ENCODE measurements at regions not wholly inside any gene's neighbourhood (a gene's known extent, or its start where the extent isn't known, plus 50 kb on each side); places are given as distances from the start of the nearest gene placed in this dataset.

DNA sequence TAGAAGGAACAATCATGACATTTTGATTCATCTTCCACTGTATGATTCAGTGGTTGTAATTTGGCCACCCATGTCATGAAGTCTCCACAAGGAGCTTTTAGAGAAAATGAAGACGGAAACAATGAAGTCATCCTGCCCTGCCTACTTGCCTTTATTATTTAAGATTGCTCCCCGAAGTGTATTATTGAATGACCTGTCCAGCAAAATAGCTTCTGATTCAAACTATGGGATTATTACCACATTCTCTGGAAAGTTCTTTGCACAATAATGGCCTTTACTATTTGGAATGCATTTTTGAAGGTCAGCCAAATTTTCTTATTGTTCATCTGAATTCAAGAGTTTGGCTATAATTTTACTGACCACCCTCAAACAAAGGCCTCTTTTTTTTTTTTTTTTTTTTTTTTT is 77.8 kb upstream of the RFC3 start:
- Histone ChIP-seq H3K9me3 (no peaks in the 10 kb centered on the region), H3K27me3 (no peaks in the 10 kb centered on the region), H3K4me1 (peaks cover 0 to 35% (median 11%) of the 10 kb centered on the region in 4 donors), H3K27ac (peak overlapping the region in 2 of 4 donors; percentile 79 to 86), H3K36me3 (no peaks in the 10 kb centered on the region), H3K4me3 (no peak overlapping the region)
- no peak for DNase-seq (ENCODE audit: low spot score in 2 of 2)
- TF ChIP-seq, protein P1, sequence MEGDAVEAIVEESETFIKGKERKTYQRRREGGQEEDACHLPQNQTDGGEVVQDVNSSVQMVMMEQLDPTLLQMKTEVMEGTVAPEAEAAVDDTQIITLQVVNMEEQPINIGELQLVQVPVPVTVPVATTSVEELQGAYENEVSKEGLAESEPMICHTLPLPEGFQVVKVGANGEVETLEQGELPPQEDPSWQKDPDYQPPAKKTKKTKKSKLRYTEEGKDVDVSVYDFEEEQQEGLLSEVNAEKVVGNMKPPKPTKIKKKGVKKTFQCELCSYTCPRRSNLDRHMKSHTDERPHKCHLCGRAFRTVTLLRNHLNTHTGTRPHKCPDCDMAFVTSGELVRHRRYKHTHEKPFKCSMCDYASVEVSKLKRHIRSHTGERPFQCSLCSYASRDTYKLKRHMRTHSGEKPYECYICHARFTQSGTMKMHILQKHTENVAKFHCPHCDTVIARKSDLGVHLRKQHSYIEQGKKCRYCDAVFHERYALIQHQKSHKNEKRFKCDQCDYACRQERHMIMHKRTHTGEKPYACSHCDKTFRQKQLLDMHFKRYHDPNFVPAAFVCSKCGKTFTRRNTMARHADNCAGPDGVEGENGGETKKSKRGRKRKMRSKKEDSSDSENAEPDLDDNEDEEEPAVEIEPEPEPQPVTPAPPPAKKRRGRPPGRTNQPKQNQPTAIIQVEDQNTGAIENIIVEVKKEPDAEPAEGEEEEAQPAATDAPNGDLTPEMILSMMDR (IDR thresholded peaks at IDR 0.05): no peak
- peak in 1 of 2 donors; percentile 53 for TF ChIP-seq EP300 (IDR thresholded peaks at IDR 0.05)
- no peak for TF ChIP-seq POLR2A (IDR thresholded peaks at IDR 0.05)
- 11 to 14% methylated on average over 2 of the region's 2 CpGs for WGBS, 2 donors

DNA sequence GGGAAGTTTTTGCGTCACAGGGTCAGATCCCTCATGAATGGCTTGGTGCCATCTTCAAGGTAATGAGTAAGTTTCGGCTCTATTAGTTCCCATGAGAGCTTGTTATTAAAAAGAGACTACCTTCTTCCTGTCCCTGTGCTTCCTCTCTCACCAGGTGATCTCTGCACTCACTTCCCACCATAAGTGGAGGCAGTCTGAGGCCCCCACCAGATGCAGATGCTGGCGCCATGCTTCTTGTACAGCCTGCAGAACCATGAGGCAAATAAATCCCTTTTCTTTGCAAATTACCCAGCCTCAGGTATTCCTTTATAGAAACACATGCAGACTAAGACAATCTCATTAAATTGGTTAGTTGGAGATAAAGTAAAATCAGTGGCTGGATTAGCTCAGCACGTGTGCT is 75.6 kb upstream of the RFC3 start:
- no peaks in the 10 kb centered on the region for H3K36me3 ChIP-seq
- H3K9me3 ChIP-seq: no peaks in the 10 kb centered on the region
- no peak overlapping the region for H3K4me3 ChIP-seq
- DNase-seq (ENCODE audit: low spot score in 2 of 2): no peak
- peaks cover 0 to 45% (median 14%) of the 10 kb centered on the region in 4 donors for H3K4me1 ChIP-seq
- H3K27me3 ChIP-seq: no peaks in the 10 kb centered on the region
- H3K27ac ChIP-seq: peak overlapping the region in 1 of 4 donors; percentile 79
- no peak for TF ChIP-seq EP300 (IDR thresholded peaks at IDR 0.05)
- no peak for TF ChIP-seq POLR2A (IDR thresholded peaks at IDR 0.05)
- TF ChIP-seq, protein P1 (IDR thresholded peaks at IDR 0.05): no peak
- WGBS, 2 donors: 92 to 94% methylated on average over 4 of the region's 4 CpGs

DNA sequence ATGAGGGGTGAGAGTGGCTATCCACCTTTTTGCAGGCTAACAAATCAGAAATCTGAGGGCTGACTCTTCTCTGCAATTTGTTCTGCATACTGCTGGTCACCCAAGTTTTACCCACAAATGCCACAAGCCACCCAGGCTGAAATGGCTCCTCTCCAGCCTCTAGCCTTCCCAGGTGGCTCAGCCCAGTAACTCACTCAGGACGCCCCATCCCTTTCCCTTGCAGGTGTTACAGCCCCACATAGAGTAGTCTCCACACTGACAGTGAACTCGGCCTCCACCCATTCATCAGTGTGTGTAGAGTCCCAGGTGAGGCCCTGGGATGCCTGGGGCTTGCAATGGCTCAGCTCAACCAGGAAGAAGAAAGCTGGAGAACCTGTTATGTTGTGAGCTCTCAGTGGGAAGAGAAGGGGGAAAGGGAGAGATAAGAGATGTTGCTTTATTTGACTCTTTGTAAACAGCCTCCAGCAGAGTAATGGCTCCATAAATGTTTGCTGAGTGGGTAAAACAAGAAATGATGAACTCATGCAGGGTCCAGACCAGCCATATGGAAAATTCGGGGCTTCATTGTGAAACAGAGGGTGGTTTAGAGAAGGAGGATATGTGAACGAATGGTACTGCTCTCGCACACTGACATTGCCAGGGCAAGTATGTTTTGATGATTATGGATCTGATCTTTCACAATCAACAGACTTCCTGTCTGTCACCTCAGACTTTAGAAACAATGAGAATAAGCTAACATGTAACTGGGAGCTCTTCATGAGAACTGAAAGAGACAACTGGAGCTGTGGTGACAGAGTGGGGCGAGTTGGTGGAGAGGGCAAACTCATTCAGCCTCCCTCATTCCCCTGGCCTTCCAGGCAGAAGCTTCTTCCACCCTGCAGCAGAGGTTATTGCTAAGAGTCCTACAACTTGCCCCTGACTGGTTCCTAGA is 74.2 kb upstream of the RFC3 start:
- Histone ChIP-seq H3K27me3 (no peaks in the 10 kb centered on the region), H3K4me1 (peaks cover 0 to 38% (median 13%) of the 10 kb centered on the region in 4 donors)
- TF ChIP-seq EP300 (IDR thresholded peaks at IDR 0.05) (no peak), POLR2A (IDR thresholded peaks at IDR 0.05) (no peak)
- TF ChIP-seq, protein P1 (IDR thresholded peaks at IDR 0.05): no peak

DNA sequence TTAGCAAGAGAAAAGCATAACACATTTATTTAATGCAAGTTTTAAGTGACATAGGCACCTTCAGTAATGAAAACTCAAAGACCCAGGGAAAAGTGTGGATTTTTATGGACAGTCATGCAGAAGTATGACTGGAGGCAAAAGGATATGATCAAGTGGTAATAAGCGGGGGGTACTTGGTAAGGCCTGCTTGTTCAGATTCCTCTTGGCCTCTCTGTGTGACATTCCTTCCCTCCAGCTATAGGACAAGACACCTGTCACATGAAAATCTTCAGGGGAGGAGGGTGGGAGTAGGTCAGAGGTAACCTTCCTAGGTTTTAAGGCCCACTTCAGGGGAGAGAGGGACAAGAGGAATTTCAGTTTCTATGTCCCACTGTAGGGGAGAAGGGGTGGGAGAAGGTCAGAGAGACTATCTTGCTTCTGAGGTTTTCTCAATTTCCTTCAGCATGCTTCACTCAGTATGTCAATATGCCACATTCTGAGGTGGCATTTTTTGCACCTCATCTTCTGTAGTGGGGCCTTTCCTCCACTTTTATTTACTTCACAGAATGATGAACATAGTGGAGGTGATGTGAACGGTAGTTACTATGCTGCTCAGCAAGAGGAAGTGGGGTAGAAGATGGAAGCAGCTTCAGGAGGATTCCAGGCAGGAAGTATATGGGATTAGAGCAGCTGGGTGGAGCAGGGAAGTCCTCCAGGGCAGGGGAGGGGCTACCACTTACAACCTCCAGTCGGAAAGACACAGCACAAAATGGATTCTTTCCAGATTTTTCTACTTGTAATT is 73.2 kb upstream of the RFC3 start:
- WGBS, 2 donors: 49 to 50% methylated on average over 3 of the region's 3 CpGs
- peak overlapping the region in 3 of 4 donors; percentile 6 to 77 (median 53) for H3K27ac ChIP-seq

More for the DNA sequence above, 74.2 kb upstream of the RFC3 start:
- Histone ChIP-seq H3K9me3 (peaks cover 0 to 11% (median 0%) of the 10 kb centered on the region in 4 donors), H3K4me3 (no peak overlapping the region), H3K27ac (peak overlapping the region in 2 of 4 donors; percentile 53 to 77), H3K36me3 (no peaks in the 10 kb centered on the region)
- DNase-seq (ENCODE audit: low spot score in 2 of 2): no peak
- WGBS, 2 donors: 85% methylated on average over 6 of the region's 6 CpGs

DNA sequence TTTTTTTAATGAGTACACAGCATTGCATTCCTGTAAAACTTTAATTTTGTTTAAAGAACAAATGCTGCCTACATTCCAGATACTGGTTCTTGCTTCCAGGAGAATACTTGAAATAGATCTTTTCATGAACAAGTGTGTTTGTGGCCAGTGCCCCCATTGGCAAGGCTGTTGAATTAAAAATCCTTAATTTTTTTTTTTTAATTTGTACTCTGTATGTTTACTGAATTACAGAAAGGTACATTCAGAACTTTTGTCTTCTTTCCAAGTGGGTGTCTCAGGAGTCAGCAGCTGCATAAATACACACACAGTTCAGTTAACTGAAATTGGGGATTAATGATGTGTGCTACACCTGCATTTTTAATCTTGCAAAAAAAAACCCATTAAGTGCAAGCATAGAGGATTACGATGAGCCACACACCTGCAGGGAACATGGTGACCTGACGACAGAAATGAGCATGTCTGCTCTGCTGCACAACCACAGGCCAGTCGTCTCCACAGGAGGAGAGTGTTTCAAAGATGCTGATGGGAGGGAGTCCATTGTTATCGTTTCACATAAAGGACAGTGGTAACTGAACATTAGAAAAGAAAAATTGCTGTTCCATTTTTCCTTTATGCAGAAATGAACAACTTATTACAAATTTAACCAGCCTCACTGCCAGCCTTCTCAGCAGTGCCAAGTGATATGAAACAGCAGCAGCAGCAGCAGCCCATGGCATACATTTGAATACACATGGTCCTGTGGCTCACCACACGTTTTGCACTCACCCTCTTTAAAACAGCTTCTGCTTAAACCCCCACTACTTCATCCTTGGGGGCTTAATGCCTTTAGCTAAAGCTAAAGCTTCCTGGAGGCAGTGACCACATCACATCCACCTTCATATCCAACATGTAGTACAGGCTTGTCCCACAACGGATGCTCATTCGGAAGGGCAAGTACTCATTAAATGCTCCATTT is 72.3 kb upstream of the RFC3 start:
- TF ChIP-seq EP300 (IDR thresholded peaks at IDR 0.05) (peak in 1 of 2 donors; percentile 20), POLR2A (IDR thresholded peaks at IDR 0.05) (no peak)
- TF ChIP-seq, protein P1 (IDR thresholded peaks at IDR 0.05): no peak
- Histone ChIP-seq H3K9me3 (peaks cover 0 to 11% (median 0%) of the 10 kb centered on the region in 4 donors), H3K4me3 (no peak overlapping the region), H3K36me3 (no peaks in the 10 kb centered on the region), H3K27ac (peak overlapping the region in 1 of 4 donors; percentile 77), H3K27me3 (no peaks in the 10 kb centered on the region), H3K4me1 (peaks cover 0 to 22% (median 8%) of the 10 kb centered on the region in 4 donors)
- 55% methylated on average over 7 of the region's 7 CpGs for WGBS, 2 donors
- peak in 1 of 2 donors; percentile 19 for DNase-seq (ENCODE audit: low spot score in 2 of 2)

More for the DNA sequence above, 73.2 kb upstream of the RFC3 start:
- no peaks in the 10 kb centered on the region for H3K36me3 ChIP-seq
- peaks cover 0 to 28% (median 8%) of the 10 kb centered on the region in 4 donors for H3K4me1 ChIP-seq
- TF ChIP-seq POLR2A (IDR thresholded peaks at IDR 0.05): no peak
- DNase-seq (ENCODE audit: low spot score in 2 of 2): no peak
- no peaks in the 10 kb centered on the region for H3K27me3 ChIP-seq
- H3K9me3 ChIP-seq: peaks cover 0 to 11% (median 0%) of the 10 kb centered on the region in 4 donors
- H3K4me3 ChIP-seq: no peak overlapping the region
